ENCODE measurements at regions not wholly inside any gene's neighbourhood (a gene's known extent, or its start where the extent isn't known, plus 50 kb on each side); places are given as distances from the start of the nearest gene placed in this dataset.

GRCh38 chr9:86809759-86810367 is 137.4 kb downstream of the GAS1 start:
- H3K27me3 ChIP-seq (ENCODE audit: control insufficient read depth, low read length): no peaks in the 10 kb centered on the region
- H4K20me1 ChIP-seq (ENCODE audit: control insufficient read depth, insufficient read depth, low read depth, low read length): no peaks in the 10 kb centered on the region

GRCh38 chr9:86809151-86809550 is 138.2 kb downstream of the GAS1 start:
- no peaks in the 10 kb centered on the region for H3K9me2 ChIP-seq (replicated peaks; ENCODE audit: control insufficient read depth, low read length)
- no peaks in the 10 kb centered on the region for H3F3A ChIP-seq (ENCODE audit: control insufficient read depth, insufficient read depth)
- H3K79me2 ChIP-seq (ENCODE audit: control insufficient read depth, low read length): no peaks in the 10 kb centered on the region
- H3K4me1 ChIP-seq (ENCODE audit: control insufficient read depth, low read length): no peaks in the 10 kb centered on the region
- no peaks in the 10 kb centered on the region for H3K27me3 ChIP-seq (ENCODE audit: control insufficient read depth, low read length)
- no peaks in the 10 kb centered on the region for H3K9me3 ChIP-seq (ENCODE audit: control insufficient read depth, insufficient read depth, low read length)
- H3K4me2 ChIP-seq (ENCODE audit: low read length): no peak overlapping the region
- H4K20me1 ChIP-seq (ENCODE audit: control insufficient read depth, insufficient read depth, low read depth, low read length): no peaks in the 10 kb centered on the region
- H3K27ac ChIP-seq (ENCODE audit: low read depth, low read length): no peak overlapping the region
- TF ChIP-seq EZH2phosphoT487 (IDR thresholded peaks at IDR 0.05; ENCODE audit: borderline replicate concordance, low read length): no peak
- TF ChIP-seq, protein P1, sequence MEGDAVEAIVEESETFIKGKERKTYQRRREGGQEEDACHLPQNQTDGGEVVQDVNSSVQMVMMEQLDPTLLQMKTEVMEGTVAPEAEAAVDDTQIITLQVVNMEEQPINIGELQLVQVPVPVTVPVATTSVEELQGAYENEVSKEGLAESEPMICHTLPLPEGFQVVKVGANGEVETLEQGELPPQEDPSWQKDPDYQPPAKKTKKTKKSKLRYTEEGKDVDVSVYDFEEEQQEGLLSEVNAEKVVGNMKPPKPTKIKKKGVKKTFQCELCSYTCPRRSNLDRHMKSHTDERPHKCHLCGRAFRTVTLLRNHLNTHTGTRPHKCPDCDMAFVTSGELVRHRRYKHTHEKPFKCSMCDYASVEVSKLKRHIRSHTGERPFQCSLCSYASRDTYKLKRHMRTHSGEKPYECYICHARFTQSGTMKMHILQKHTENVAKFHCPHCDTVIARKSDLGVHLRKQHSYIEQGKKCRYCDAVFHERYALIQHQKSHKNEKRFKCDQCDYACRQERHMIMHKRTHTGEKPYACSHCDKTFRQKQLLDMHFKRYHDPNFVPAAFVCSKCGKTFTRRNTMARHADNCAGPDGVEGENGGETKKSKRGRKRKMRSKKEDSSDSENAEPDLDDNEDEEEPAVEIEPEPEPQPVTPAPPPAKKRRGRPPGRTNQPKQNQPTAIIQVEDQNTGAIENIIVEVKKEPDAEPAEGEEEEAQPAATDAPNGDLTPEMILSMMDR (IDR thresholded peaks at IDR 0.05; ENCODE audit: low read depth, low read length, poor library complexity, severe bottlenecking): no peak
- H3K36me3 ChIP-seq (ENCODE audit: control insufficient read depth, low read length): no peaks in the 10 kb centered on the region
- H3K4me3 ChIP-seq (ENCODE audit: low read length): no peak overlapping the region

More at GRCh38 chr9:86809759-86810367, 137.4 kb downstream of the GAS1 start:
- H3F3A ChIP-seq (ENCODE audit: control insufficient read depth, insufficient read depth): no peaks in the 10 kb centered on the region
- no peaks in the 10 kb centered on the region for H3K9me3 ChIP-seq (ENCODE audit: control insufficient read depth, insufficient read depth, low read length)
- H3K4me2 ChIP-seq (ENCODE audit: low read length): no peak overlapping the region
- no peak overlapping the region for H3K27ac ChIP-seq (ENCODE audit: low read depth, low read length)
- H3K36me3 ChIP-seq (ENCODE audit: control insufficient read depth, low read length): no peaks in the 10 kb centered on the region
- H3K4me3 ChIP-seq (ENCODE audit: low read length): no peak overlapping the region
- no peaks in the 10 kb centered on the region for H3K9me2 ChIP-seq (replicated peaks; ENCODE audit: control insufficient read depth, low read length)
- H3K79me2 ChIP-seq (ENCODE audit: control insufficient read depth, low read length): no peaks in the 10 kb centered on the region
- no peaks in the 10 kb centered on the region for H3K4me1 ChIP-seq (ENCODE audit: control insufficient read depth, low read length)
- TF ChIP-seq EZH2phosphoT487 (IDR thresholded peaks at IDR 0.05; ENCODE audit: borderline replicate concordance, low read length): no peak

- Histone ChIP-seq H4K20me1 (ENCODE audit: control insufficient read depth, insufficient read depth, low read depth, low read length) (no peaks in the 10 kb centered on the region), H3F3A (ENCODE audit: control insufficient read depth, insufficient read depth) (no peaks in the 10 kb centered on the region), H3K4me3 (ENCODE audit: low read length) (no peak overlapping the region), H3K79me2 (ENCODE audit: control insufficient read depth, low read length) (no peaks in the 10 kb centered on the region), H3K9me2 (replicated peaks; ENCODE audit: control insufficient read depth, low read length) (no peaks in the 10 kb centered on the region), H3K27me3 (ENCODE audit: control insufficient read depth, low read length) (no peaks in the 10 kb centered on the region), H3K9me3 (ENCODE audit: control insufficient read depth, insufficient read depth, low read length) (peaks cover 11% of the 10 kb centered on the region; the same call in 1 of the 2 replicates), H3K27ac (ENCODE audit: low read depth, low read length) (no peak overlapping the region), H3K36me3 (ENCODE audit: control insufficient read depth, low read length) (no peaks in the 10 kb centered on the region), H3K4me2 (ENCODE audit: low read length) (no peak overlapping the region), H3K4me1 (ENCODE audit: control insufficient read depth, low read length) (no peaks in the 10 kb centered on the region)
- TF ChIP-seq, protein P1 (IDR thresholded peaks at IDR 0.05; ENCODE audit: low read depth, low read length, poor library complexity, severe bottlenecking): no peak
- TF ChIP-seq EZH2phosphoT487 (IDR thresholded peaks at IDR 0.05; ENCODE audit: borderline replicate concordance, low read length): no peak
Observed at GRCh38 chr9:86807367-86807976, 139.8 kb downstream of the GAS1 start.

- Histone ChIP-seq H3K4me2 (ENCODE audit: low read length) (no peak overlapping the region), H3K27me3 (ENCODE audit: control insufficient read depth, low read length) (no peaks in the 10 kb centered on the region), H3K36me3 (ENCODE audit: control insufficient read depth, low read length) (no peaks in the 10 kb centered on the region), H4K20me1 (ENCODE audit: control insufficient read depth, insufficient read depth, low read depth, low read length) (no peaks in the 10 kb centered on the region), H3K27ac (ENCODE audit: low read depth, low read length) (no peak overlapping the region), H3K79me2 (ENCODE audit: control insufficient read depth, low read length) (no peaks in the 10 kb centered on the region), H3K4me1 (ENCODE audit: control insufficient read depth, low read length) (no peaks in the 10 kb centered on the region), H3K9me3 (ENCODE audit: control insufficient read depth, insufficient read depth, low read length) (peaks cover 11% of the 10 kb centered on the region; the same call in 1 of the 2 replicates), H3K9me2 (replicated peaks; ENCODE audit: control insufficient read depth, low read length) (no peaks in the 10 kb centered on the region), H3F3A (ENCODE audit: control insufficient read depth, insufficient read depth) (no peaks in the 10 kb centered on the region), H3K4me3 (ENCODE audit: low read length) (no peak overlapping the region)
- TF ChIP-seq, protein P1 (IDR thresholded peaks at IDR 0.05; ENCODE audit: low read depth, low read length, poor library complexity, severe bottlenecking): no peak
- no peak for TF ChIP-seq EZH2phosphoT487 (IDR thresholded peaks at IDR 0.05; ENCODE audit: borderline replicate concordance, low read length)
Observed at GRCh38 chr9:86804011-86804410, 143.3 kb downstream of the GAS1 start.

Measured in DOHH2 (cell line).